HG03066 (cell line): ENCODE measurements at regions not wholly inside any gene's neighbourhood (a gene's known extent, or its start where the extent isn't known, plus 50 kb on each side); places are given as distances from the start of the nearest gene placed in this dataset.
A peak's percentile ranks its signal among the peaks of the same experiment; 100 is the strongest.

Experiments
- ATAC-seq: cut with Tn5 transposase; IDR thresholded peaks from one replicate; pipeline ENCODE4 v1.9.1; 2021; ENCODE audit warnings: low read depth; ENCODE audit not compliant: unreplicated experiment

GRCh38 chr3:152706991-152707713 is 127.8 kb upstream of the P2RY1 start:
- no peak for ATAC-seq

GRCh38 chr3:152709659-152710058 is 125.3 kb upstream of the P2RY1 start:
- no peak for ATAC-seq

- no peak for ATAC-seq
Measured at GRCh38 chr3:152710549-152710948, 124.4 kb upstream of the P2RY1 start.

- no peak for ATAC-seq
Measured at GRCh38 chr3:152713989-152714388, 120.9 kb upstream of the P2RY1 start.

- no peak for ATAC-seq
Measured at GRCh38 chr3:152714507-152714906, 120.4 kb upstream of the P2RY1 start.

GRCh38 chr3:152717252-152717651 is 117.7 kb upstream of the P2RY1 start:
- no peak for ATAC-seq

GRCh38 chr3:152718810-152719209 is 116.1 kb upstream of the P2RY1 start:
- no peak for ATAC-seq

GRCh38 chr3:152719264-152719663 is 115.7 kb upstream of the P2RY1 start:
- no peak for ATAC-seq

GRCh38 chr3:152720951-152721718 is 113.8 kb upstream of the P2RY1 start:
- ATAC-seq = no peak

- ATAC-seq = no peak
Measured at GRCh38 chr3:152724270-152724669, 110.7 kb upstream of the P2RY1 start.

GRCh38 chr3:152728231-152728980 is 106.5 kb upstream of the P2RY1 start:
- ATAC-seq = no peak

- ATAC-seq = no peak
Measured at GRCh38 chr3:152729906-152730305, 105.0 kb upstream of the P2RY1 start.

- no peak for ATAC-seq
Measured at GRCh38 chr3:152731511-152731910, 103.4 kb upstream of the P2RY1 start.

- no peak for ATAC-seq
Measured at GRCh38 chr3:152733584-152734119, 101.3 kb upstream of the P2RY1 start.

GRCh38 chr3:152737021-152737908 is 97.7 kb upstream of the P2RY1 start:
- peak; percentile 99 for ATAC-seq

- no peak for ATAC-seq
Measured at GRCh38 chr3:152738656-152739055, 96.3 kb upstream of the P2RY1 start.

- no peak for ATAC-seq
Measured at GRCh38 chr3:152742368-152743347, 92.3 kb upstream of the P2RY1 start.

- ATAC-seq = no peak
Measured at GRCh38 chr3:152745646-152746045, 89.3 kb upstream of the P2RY1 start.

GRCh38 chr3:152754303-152754702 is 80.6 kb upstream of the P2RY1 start:
- ATAC-seq = no peak
